HEK293 (cell line): ENCODE measurements at regions not wholly inside any gene's neighbourhood (a gene's known extent, or its start where the extent isn't known, plus 50 kb on each side); places are given as distances from the start of the nearest gene placed in this dataset.

Experiments
- CTCF ChIA-PET: fragments of 350-600 bp; formaldehyde crosslinking; extraction: SDS; loops from one replicate; lab custom pipeline; 2021; ENCODE audit warnings: antibody characterized with exemption; lab: Yijun Ruan, JAX
- POLR2A ChIA-PET: fragments of 300-600 bp; formaldehyde crosslinking; extraction: SDS; loops from one replicate; lab custom pipeline; 2020; ENCODE audit warnings: antibody characterized with exemption, inconsistent platforms; lab: Yijun Ruan, JAX
- H3K27ac ChIP-seq: fragments of 200-500 bp; sonication (Bioruptor generic); 2 replicates; pipeline ENCODE4 v1.5.1; 2014; ENCODE audit warnings: low read depth, low read length, control low read depth, inconsistent platforms; ENCODE audit errors: extremely low read depth
- H3K36me3 ChIP-seq, 2 experiments: fragments of 200-500 bp in 1 of 2; sonication (Bioruptor generic) in 1 of 2; 1 replicate in 1 of 2; 2 replicates in 1 of 2; pipeline ENCODE4 v1.5.1; 2014 to 2017; ENCODE audit warnings: inconsistent platforms in 2 of 2, low read length in 2 of 2; ENCODE audit not compliant: control insufficient read depth in 2 of 2, insufficient read depth in 1 of 2
- H3K4me1 ChIP-seq: fragments of 200-500 bp; sonication (Bioruptor generic); 2 replicates; pipeline ENCODE4 v1.5.1; 2014; ENCODE audit warnings: mild to moderate bottlenecking, low read length, inconsistent platforms; ENCODE audit not compliant: control insufficient read depth, insufficient read depth
- H3K4me3 ChIP-seq: 2 replicates; pipeline ENCODE4 v1.5.1; 2011; ENCODE audit warnings: low read depth, mild to moderate bottlenecking, control low read depth, low read length, moderate library complexity
- H3K9me3 ChIP-seq: fragments of 200-500 bp; sonication (Bioruptor generic); 2 replicates; pipeline ENCODE4 v1.5.1; 2014; ENCODE audit warnings: low read depth, low read length, inconsistent platforms; ENCODE audit not compliant: control insufficient read depth, insufficient read depth
- IKZF3 ChIP-seq: fragments of 450-650 bp; IDR thresholded peaks from 2 replicates; pipeline ENCODE4 v1.5.0; 2018; ENCODE audit warnings: missing biosample characterization, mild to moderate bottlenecking, missing genetic modification characterization, moderate library complexity
- MEIS1 ChIP-seq: sonication (generic); formaldehyde crosslinking; IDR thresholded peaks from 2 replicates; pipeline ENCODE4 v1.8.1; 2022; ENCODE audit warnings: missing genetic modification reagents, mild to moderate bottlenecking, borderline replicate concordance
- MYNN ChIP-seq: fragments of 450-650 bp; formaldehyde crosslinking; IDR thresholded peaks from 2 replicates; pipeline ENCODE4 v1.5.1; 2016; ENCODE audit warnings: missing biosample characterization, missing genetic modification characterization, borderline replicate concordance
- MZF1 ChIP-seq: fragments of 450-650 bp; formaldehyde crosslinking; IDR thresholded peaks from 2 replicates; pipeline ENCODE4 v1.5.1; 2017; ENCODE audit warnings: missing biosample characterization, missing genetic modification characterization, borderline replicate concordance
- REPIN1 ChIP-seq: fragments of 450-650 bp; formaldehyde crosslinking; IDR thresholded peaks from 2 replicates; pipeline ENCODE4 v1.5.1; 2017; ENCODE audit warnings: missing biosample characterization, missing genetic modification characterization, low read depth
- SCRT1 ChIP-seq: fragments of 450-650 bp; formaldehyde crosslinking; IDR thresholded peaks from 2 replicates; pipeline ENCODE4 v1.5.1; 2016; ENCODE audit warnings: missing biosample characterization, missing genetic modification characterization, borderline replicate concordance
- TSHZ1 ChIP-seq: fragments of 450-650 bp; formaldehyde crosslinking; IDR thresholded peaks from 2 replicates; pipeline ENCODE4 v1.5.1; 2016; ENCODE audit warnings: missing biosample characterization, missing genetic modification characterization, borderline replicate concordance
- ZBTB21 ChIP-seq: fragments of 450-650 bp; formaldehyde crosslinking; IDR thresholded peaks from 2 replicates; pipeline ENCODE4 v1.5.1; 2017; ENCODE audit warnings: missing biosample characterization, missing genetic modification characterization
- ZNF114 ChIP-seq: fragments of 450-650 bp; formaldehyde crosslinking; IDR thresholded peaks from 2 replicates; pipeline ENCODE4 v1.5.0; 2017; ENCODE audit warnings: missing biosample characterization, missing genetic modification characterization
- ZNF155 ChIP-seq: fragments of 450-650 bp; formaldehyde crosslinking; IDR thresholded peaks from 2 replicates; pipeline ENCODE4 v1.5.1; 2016; ENCODE audit warnings: missing biosample characterization, missing genetic modification characterization
- ZNF174 ChIP-seq: fragments of 450-650 bp; formaldehyde crosslinking; IDR thresholded peaks from 2 replicates; pipeline ENCODE4 v1.5.0; 2017; ENCODE audit warnings: missing biosample characterization, mild to moderate bottlenecking, missing genetic modification characterization
- ZNF2 ChIP-seq: fragments of 450-650 bp; formaldehyde crosslinking; IDR thresholded peaks from 2 replicates; pipeline ENCODE4 v1.5.1; 2016; ENCODE audit warnings: missing biosample characterization, missing genetic modification characterization
- ZNF350 ChIP-seq: fragments of 450-650 bp; formaldehyde crosslinking; IDR thresholded peaks from 2 replicates; pipeline ENCODE4 v1.5.0; 2017; ENCODE audit warnings: missing biosample characterization, mild to moderate bottlenecking, missing genetic modification characterization
- ZNF391 ChIP-seq: fragments of 450-650 bp; formaldehyde crosslinking; IDR thresholded peaks from 2 replicates; pipeline ENCODE4 v1.5.1; 2016; ENCODE audit warnings: low read depth, missing biosample characterization, missing genetic modification characterization, borderline replicate concordance
- ZNF488 ChIP-seq: fragments of 450-650 bp; formaldehyde crosslinking; IDR thresholded peaks from 2 replicates; pipeline ENCODE4 v1.5.1; 2016; ENCODE audit warnings: missing biosample characterization, missing genetic modification characterization
- ZNF571 ChIP-seq: fragments of 450-650 bp; formaldehyde crosslinking; IDR thresholded peaks from 2 replicates; pipeline ENCODE4 v1.5.0; 2017; ENCODE audit warnings: missing biosample characterization, missing genetic modification characterization
- ZNF623 ChIP-seq: fragments of 450-650 bp; formaldehyde crosslinking; IDR thresholded peaks from 2 replicates; pipeline ENCODE4 v1.5.1; 2016; ENCODE audit warnings: missing biosample characterization, missing genetic modification characterization
- ZNF654 ChIP-seq: fragments of 450-650 bp; formaldehyde crosslinking; IDR thresholded peaks from 2 replicates; pipeline ENCODE4 v1.5.1; 2016; ENCODE audit warnings: low read depth, missing biosample characterization, missing genetic modification characterization
- ZNF704 ChIP-seq: fragments of 450-650 bp; formaldehyde crosslinking; IDR thresholded peaks from 2 replicates; pipeline ENCODE4 v1.5.1; 2016; ENCODE audit warnings: missing biosample characterization, missing genetic modification characterization
- ZNF830 ChIP-seq: fragments of 450-650 bp; IDR thresholded peaks from 2 replicates; pipeline ENCODE4 v1.5.0; 2018; ENCODE audit warnings: missing biosample characterization, missing genetic modification characterization, low read depth, mild to moderate bottlenecking, moderate library complexity
- ZNF837 ChIP-seq: fragments of 450-650 bp; formaldehyde crosslinking; IDR thresholded peaks from 2 replicates; pipeline ENCODE4 v1.5.1; 2016; ENCODE audit warnings: missing biosample characterization, missing genetic modification characterization
- TF ChIP-seq, protein P1 (sequence below): fragments of 450-650 bp; formaldehyde crosslinking; IDR thresholded peaks from 2 replicates; pipeline ENCODE4 v1.5.1; 2016; ENCODE audit warnings: missing biosample characterization, missing genetic modification characterization

- no peaks in the 10 kb centered on the region for H3K9me3 ChIP-seq
- H3K36me3 ChIP-seq: no peaks in the 10 kb centered on the region
- ChIA-PET CTCF (interaction anchor here (0.6 to 0.7 kb wide), 2 partner anchors 13 to 74 kb away, joined by 3 to 4 read pairs; no protein-coding TSS in a partner anchor), POLR2A (no interaction called here)
- H3K27ac ChIP-seq: no peak overlapping the region
- TF ChIP-seq ZNF155 (tag by site-specific recombination): no peak
- TF ChIP-seq, protein P1, sequence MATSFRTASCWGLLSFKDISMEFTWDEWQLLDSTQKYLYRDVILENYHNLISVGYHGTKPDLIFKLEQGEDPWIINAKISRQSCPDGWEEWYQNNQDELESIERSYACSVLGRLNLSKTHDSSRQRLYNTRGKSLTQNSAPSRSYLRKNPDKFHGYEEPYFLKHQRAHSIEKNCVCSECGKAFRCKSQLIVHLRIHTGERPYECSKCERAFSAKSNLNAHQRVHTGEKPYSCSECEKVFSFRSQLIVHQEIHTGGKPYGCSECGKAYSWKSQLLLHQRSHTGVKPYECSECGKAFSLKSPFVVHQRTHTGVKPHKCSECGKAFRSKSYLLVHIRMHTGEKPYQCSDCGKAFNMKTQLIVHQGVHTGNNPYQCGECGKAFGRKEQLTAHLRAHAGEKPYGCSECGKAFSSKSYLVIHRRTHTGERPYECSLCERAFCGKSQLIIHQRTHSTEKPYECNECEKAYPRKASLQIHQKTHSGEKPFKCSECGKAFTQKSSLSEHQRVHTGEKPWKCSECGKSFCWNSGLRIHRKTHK (tag by site-specific recombination): no peak
- no peak for TF ChIP-seq ZNF837 (tag by site-specific recombination)
- no peaks in the 10 kb centered on the region; the same call in 1 of the 2 replicates for H3K4me1 ChIP-seq
- no peak overlapping the region for H3K4me3 ChIP-seq
These were observed 906.7 kb downstream of the NR2F1-AS1 start for GRCh38 chr5:92674321-92674720.

GRCh38 chr5:92665506-92665905 lies 915.5 kb downstream of the NR2F1-AS1 start:
- POLR2A ChIA-PET: no interaction called here
- CTCF ChIA-PET: interaction anchor here (0.6 to 0.7 kb wide), 2 partner anchors 189 to 1862 kb away, joined by 3 read pairs; no protein-coding TSS in a partner anchor
- H3K4me1 ChIP-seq: no peaks in the 10 kb centered on the region
- H3K9me3 ChIP-seq: no peaks in the 10 kb centered on the region
- H3K4me3 ChIP-seq: no peak overlapping the region
- no peaks in the 10 kb centered on the region for H3K36me3 ChIP-seq
- TF ChIP-seq IKZF3: no peak
- TF ChIP-seq ZNF571 (tag by site-specific recombination): no peak
- TF ChIP-seq ZNF704 (tag by site-specific recombination): no peak
- TF ChIP-seq, protein P1 (tag by site-specific recombination): no peak
- no peak for TF ChIP-seq TSHZ1 (tag by site-specific recombination)
- no peak for TF ChIP-seq MEIS1 (CRISPR knock-in tag)
- TF ChIP-seq REPIN1: no peak
- no peak for TF ChIP-seq SCRT1 (tag by site-specific recombination)
- TF ChIP-seq ZNF174 (tag by site-specific recombination): no peak
- no peak for TF ChIP-seq ZBTB21 (tag by site-specific recombination)
- TF ChIP-seq ZNF350 (tag by site-specific recombination): no peak
- no peak for TF ChIP-seq ZNF623 (tag by site-specific recombination)
- TF ChIP-seq MYNN (tag by site-specific recombination): no peak
- TF ChIP-seq ZNF830 (tag by site-specific recombination): no peak
- no peak for TF ChIP-seq ZNF2 (tag by site-specific recombination)
- TF ChIP-seq ZNF114 (tag by site-specific recombination): no peak
- TF ChIP-seq ZNF391 (tag by site-specific recombination): no peak
- TF ChIP-seq ZNF654: no peak
- no peak for TF ChIP-seq MZF1 (tag by site-specific recombination)
- no peak for TF ChIP-seq ZNF488 (tag by site-specific recombination)
- H3K27ac ChIP-seq: no peak overlapping the region
